Suprapubic skin (tissue), 4 donors: ENCODE measurements at regions not wholly inside any gene's neighbourhood (a gene's known extent, or its start where the extent isn't known, plus 50 kb on each side); places are given as distances from the start of the nearest gene placed in this dataset.

Source experiments
- DNase-seq, 2 donors: peaks; one replicate each; pipeline ENCODE4 v3.0.0-alpha.2; 2019; ENCODE audit warnings: low spot score in 2 of 2
- H3K27ac ChIP-seq: fragments of 200-600 bp; sonication (generic); one replicate; pipeline ENCODE4 v1.5.1; 2019
- H3K27me3 ChIP-seq: fragments of 200-600 bp; sonication (generic); one replicate; pipeline ENCODE4 v1.5.1; 2019
- H3K36me3 ChIP-seq: fragments of 200-600 bp; sonication (generic); one replicate; pipeline ENCODE4 v1.5.1; 2019
- H3K4me1 ChIP-seq: fragments of 200-600 bp; sonication (generic); one replicate; pipeline ENCODE4 v1.5.1; 2019
- H3K4me3 ChIP-seq: fragments of 200-600 bp; sonication (generic); one replicate; pipeline ENCODE4 v1.5.1; 2019; ENCODE audit warnings: mild to moderate bottlenecking
- H3K9me3 ChIP-seq: fragments of 200-600 bp; sonication (generic); one replicate; pipeline ENCODE4 v1.5.1; 2019
- EP300 ChIP-seq: sonication (generic); formaldehyde crosslinking; IDR thresholded peaks from one replicate; pipeline ENCODE4 v1.6.1; 2017; ENCODE audit warnings: antibody characterized with exemption
- POLR2A ChIP-seq, 2 donors: fragments of 450-650 bp; IDR thresholded peaks; one replicate each; pipeline ENCODE4 v1.6.1; 2017; ENCODE audit warnings: antibody characterized with exemption in 2 of 2, mild to moderate bottlenecking in 2 of 2, moderate library complexity in 2 of 2
- POLR2AphosphoS5 ChIP-seq, 3 donors: sonication (generic); formaldehyde crosslinking; IDR thresholded peaks; one replicate each; pipeline ENCODE4 v1.6.1; 2017; ENCODE audit warnings: antibody characterized with exemption in 3 of 3
- WGBS: methylation state at CpG from one replicate; pipeline ENCODE4 v1.1.5; 2018; 5-methylcytosine and 5-hydroxymethylcytosine counted together
- TF ChIP-seq, protein P1 (sequence below), 2 donors: fragments of 200-600 bp in 1 of 2; fragments of 450-650 bp in 1 of 2; sonication (generic) in 1 of 2; IDR thresholded peaks; one replicate each; pipeline ENCODE4 v1.5.1; 2016 to 2019; ENCODE audit warnings: antibody characterized with exemption in 2 of 2, mild to moderate bottlenecking in 1 of 2, moderate library complexity in 1 of 2

DNA sequence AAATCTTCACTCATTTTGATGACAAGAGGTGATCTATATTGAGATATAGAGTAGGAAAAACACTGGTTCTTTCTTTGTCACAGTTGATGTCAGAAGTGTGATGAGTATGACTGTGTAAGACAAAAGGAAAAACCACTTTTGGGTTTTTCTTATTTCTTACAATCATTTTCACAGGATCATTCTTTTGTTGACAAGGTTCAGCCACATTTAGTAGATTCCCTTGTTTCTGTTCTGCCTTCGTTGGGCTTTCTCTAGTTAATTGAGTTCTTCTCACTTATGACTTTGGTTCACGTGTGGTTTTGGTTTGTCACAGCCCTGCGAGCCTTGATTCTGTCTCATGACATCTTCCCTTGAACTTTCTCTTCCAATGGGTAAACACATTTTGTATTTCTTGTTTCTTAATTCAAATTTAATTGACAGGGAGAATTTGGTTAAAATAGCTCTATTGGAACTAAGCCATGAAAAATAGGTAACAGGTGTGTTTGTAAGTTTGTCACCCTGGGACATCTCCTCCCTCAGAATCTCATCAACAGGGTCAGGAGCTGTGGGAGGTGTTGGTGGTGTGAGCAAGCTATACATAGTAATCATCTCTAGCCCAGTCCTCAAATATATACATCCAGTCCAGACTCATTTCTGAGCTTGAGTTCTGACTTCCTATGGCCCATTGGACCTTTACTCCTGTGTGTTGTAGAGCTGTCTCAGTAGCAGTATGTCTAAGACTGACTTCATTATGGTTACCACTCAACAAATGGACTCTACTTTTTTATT is 255.3 kb downstream of the BMP4 start:
- no peaks in the 10 kb centered on the region for H3K9me3 ChIP-seq
- H3K4me3 ChIP-seq = no peak overlapping the region
- no peaks in the 10 kb centered on the region for H3K36me3 ChIP-seq
- H3K27ac ChIP-seq = no peak overlapping the region
- no peaks in the 10 kb centered on the region for H3K4me1 ChIP-seq
- TF ChIP-seq, protein P1, sequence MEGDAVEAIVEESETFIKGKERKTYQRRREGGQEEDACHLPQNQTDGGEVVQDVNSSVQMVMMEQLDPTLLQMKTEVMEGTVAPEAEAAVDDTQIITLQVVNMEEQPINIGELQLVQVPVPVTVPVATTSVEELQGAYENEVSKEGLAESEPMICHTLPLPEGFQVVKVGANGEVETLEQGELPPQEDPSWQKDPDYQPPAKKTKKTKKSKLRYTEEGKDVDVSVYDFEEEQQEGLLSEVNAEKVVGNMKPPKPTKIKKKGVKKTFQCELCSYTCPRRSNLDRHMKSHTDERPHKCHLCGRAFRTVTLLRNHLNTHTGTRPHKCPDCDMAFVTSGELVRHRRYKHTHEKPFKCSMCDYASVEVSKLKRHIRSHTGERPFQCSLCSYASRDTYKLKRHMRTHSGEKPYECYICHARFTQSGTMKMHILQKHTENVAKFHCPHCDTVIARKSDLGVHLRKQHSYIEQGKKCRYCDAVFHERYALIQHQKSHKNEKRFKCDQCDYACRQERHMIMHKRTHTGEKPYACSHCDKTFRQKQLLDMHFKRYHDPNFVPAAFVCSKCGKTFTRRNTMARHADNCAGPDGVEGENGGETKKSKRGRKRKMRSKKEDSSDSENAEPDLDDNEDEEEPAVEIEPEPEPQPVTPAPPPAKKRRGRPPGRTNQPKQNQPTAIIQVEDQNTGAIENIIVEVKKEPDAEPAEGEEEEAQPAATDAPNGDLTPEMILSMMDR (IDR thresholded peaks at IDR 0.05) = no peak
- TF ChIP-seq POLR2AphosphoS5 (IDR thresholded peaks at IDR 0.05) (no peak), EP300 (no peak), POLR2A (IDR thresholded peaks at IDR 0.05) (no peak)
- H3K27me3 ChIP-seq = no peaks in the 10 kb centered on the region
- 85% methylated on average over 3 of the region's 3 CpGs for WGBS
- DNase-seq = no peak

DNA sequence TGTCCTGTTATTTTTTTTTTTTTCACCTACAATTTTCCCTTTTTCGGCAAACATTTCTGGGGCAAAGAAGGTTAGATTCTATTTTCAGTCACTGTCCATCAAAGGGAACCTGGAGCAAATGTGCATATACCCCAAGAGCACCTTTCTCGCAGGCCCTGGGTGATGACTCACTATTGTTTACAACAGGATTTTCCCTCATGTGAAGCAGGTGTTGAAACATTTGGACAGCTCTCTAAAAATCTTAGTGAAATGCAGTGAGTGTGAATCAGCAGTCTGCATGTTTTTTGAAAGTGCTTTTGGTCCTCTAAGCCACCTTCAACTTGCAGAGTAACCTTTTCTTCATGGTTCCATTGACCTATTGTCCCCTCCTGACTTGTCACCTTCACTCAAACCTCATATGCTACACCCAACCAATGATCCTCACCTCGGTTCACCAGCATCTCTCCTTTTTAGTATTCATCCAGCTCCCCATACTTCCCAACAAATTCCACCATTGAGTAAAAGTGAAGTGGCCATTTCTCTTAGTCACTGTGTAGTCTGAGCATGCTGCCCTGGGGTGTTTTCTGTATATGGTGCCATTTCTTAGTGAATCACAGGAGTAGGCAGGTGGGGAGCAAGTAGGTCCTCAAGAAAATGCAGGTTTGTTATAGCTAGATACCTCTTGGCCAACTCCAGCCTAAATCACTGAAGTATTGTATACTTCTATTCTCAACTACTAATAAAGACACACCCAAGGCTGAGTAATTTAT is 260.2 kb downstream of the BMP4 start:
- 73% methylated on average over 3 of the region's 3 CpGs for WGBS
- H3K27me3 ChIP-seq = no peaks in the 10 kb centered on the region

DNA sequence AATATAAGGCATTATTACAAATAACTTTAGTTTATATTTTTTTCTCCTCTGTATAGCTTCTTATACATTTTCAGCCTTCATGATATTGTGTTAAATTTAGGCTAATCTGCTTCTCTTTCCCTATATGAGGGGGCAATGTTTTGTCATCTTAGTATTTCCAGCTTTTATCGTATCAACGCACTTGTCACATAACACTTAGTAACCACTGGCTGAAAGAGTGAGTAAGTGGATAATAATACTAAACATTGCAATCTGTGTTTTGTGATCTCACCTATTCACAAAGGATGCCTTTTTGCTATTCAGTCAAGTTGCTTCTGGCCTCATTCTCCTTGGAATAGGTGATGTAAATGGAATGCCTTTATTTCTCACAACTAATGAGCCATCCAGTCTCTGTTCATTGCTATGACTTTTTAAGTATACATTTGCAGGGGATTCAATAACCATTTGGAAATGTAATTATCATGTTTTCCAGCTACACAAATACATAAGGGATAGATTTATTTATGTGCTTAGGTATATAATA is 260.9 kb downstream of the BMP4 start:
- no peak overlapping the region for H3K4me3 ChIP-seq
- WGBS = 96% methylated on average over 2 of the region's 2 CpGs
- H3K4me1 ChIP-seq = no peaks in the 10 kb centered on the region
- no peaks in the 10 kb centered on the region for H3K36me3 ChIP-seq
- no peaks in the 10 kb centered on the region for H3K9me3 ChIP-seq
- DNase-seq = no peak
- H3K27me3 ChIP-seq = no peaks in the 10 kb centered on the region
- TF ChIP-seq POLR2AphosphoS5 (IDR thresholded peaks at IDR 0.05) = no peak
- TF ChIP-seq, protein P1 (IDR thresholded peaks at IDR 0.05) = no peak
- TF ChIP-seq EP300 = no peak
- no peak for TF ChIP-seq POLR2A (IDR thresholded peaks at IDR 0.05)
- H3K27ac ChIP-seq = no peak overlapping the region

More for the DNA sequence above, 260.2 kb downstream of the BMP4 start:
- H3K9me3 ChIP-seq = no peaks in the 10 kb centered on the region
- no peak for TF ChIP-seq POLR2A (IDR thresholded peaks at IDR 0.05)
- no peak for TF ChIP-seq EP300
- no peak for TF ChIP-seq POLR2AphosphoS5 (IDR thresholded peaks at IDR 0.05)
- TF ChIP-seq, protein P1 (IDR thresholded peaks at IDR 0.05) = no peak
- H3K36me3 ChIP-seq = no peaks in the 10 kb centered on the region
- no peaks in the 10 kb centered on the region for H3K4me1 ChIP-seq
- no peak overlapping the region for H3K4me3 ChIP-seq
- no peak overlapping the region for H3K27ac ChIP-seq
- DNase-seq = no peak

DNA sequence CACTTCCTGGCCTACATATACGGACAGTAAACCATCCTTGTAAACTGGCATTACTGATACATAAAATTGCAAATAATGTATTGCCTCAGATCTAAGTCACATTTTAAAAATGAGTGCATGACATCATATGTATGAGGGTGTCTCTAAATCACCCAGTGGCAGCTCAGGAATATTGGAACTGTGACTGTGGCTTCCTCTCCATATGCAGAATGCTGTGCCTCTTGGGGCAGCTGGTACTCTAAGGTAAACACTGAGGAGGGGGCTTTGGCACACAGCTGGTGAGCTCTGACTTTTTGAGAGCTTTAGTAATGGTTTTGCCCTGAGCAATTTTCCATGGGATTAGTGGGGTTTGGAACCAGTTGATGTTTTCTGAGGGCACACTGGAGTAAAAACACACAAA is 263.7 kb downstream of the BMP4 start:
- H3K9me3 ChIP-seq = no peaks in the 10 kb centered on the region
- H3K27me3 ChIP-seq = no peaks in the 10 kb centered on the region
- 82% methylated on average over 1 of the region's 1 CpG for WGBS
- no peaks in the 10 kb centered on the region for H3K4me1 ChIP-seq
- H3K4me3 ChIP-seq = no peak overlapping the region
- no peaks in the 10 kb centered on the region for H3K36me3 ChIP-seq
- TF ChIP-seq POLR2AphosphoS5 (IDR thresholded peaks at IDR 0.05) (no peak), EP300 (no peak), POLR2A (IDR thresholded peaks at IDR 0.05) (no peak)
- TF ChIP-seq, protein P1 (IDR thresholded peaks at IDR 0.05) = no peak
- DNase-seq = no peak
- no peak overlapping the region for H3K27ac ChIP-seq

DNA sequence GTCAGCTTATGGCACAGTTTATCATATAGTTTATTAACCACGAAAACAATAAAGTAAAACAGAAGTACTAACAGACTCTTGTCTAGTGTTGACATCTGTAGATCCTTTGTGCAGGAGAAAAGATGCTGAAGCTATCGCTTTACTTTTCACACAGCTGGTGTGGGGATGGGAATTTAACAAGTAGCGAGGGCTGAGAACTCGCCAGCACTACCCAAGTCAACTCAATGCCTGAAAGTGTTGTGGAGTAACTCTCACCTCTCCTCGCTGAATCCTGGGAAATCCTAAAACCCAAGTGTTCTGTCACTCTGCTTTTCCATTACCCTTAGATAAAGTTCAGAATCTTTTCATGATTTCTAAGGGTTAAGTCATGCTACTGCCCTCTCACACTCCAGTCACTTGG is 264.2 kb downstream of the BMP4 start:
- Histone ChIP-seq H3K27ac (no peak overlapping the region), H3K4me1 (no peaks in the 10 kb centered on the region), H3K27me3 (no peaks in the 10 kb centered on the region), H3K36me3 (no peaks in the 10 kb centered on the region), H3K9me3 (no peaks in the 10 kb centered on the region), H3K4me3 (no peak overlapping the region)
- WGBS = 90% methylated on average over 5 of the region's 5 CpGs
- no peak for TF ChIP-seq POLR2AphosphoS5 (IDR thresholded peaks at IDR 0.05)
- TF ChIP-seq POLR2A (IDR thresholded peaks at IDR 0.05) = no peak
- TF ChIP-seq EP300 = no peak
- TF ChIP-seq, protein P1 (IDR thresholded peaks at IDR 0.05) = no peak
- DNase-seq = no peak
